HCT116 (cell line): ENCODE measurements at regions not wholly inside any gene's neighbourhood (a gene's known extent, or its start where the extent isn't known, plus 50 kb on each side); places are given as distances from the start of the nearest gene placed in this dataset.

Experiments used
- CEBPB ChIP-seq: IDR thresholded peaks from 2 replicates; pipeline ENCODE4 v1.6.1; 2012; ENCODE audit warnings: low read depth
- CTCF ChIP-seq, 3 experiments: fragments of 200-600 bp in 1 of 3; sonication (generic) in 1 of 3; IDR thresholded peaks in 2 of 3; conservative IDR thresholded peaks in 1 of 3; 2 replicates each; pipeline ENCODE4 v1.5.1; 2012 to 2017; ENCODE audit warnings: low read depth in 2 of 3, low read length in 2 of 3, antibody characterized with exemption in 1 of 3, borderline replicate concordance in 1 of 3, control low read depth in 1 of 3, mild to moderate bottlenecking in 1 of 3, mixed read lengths in 1 of 3, mixed run types in 1 of 3, moderate library complexity in 1 of 3; ENCODE audit not compliant: insufficient read depth in 1 of 3
- EZH2 ChIP-seq: fragments of 200-600 bp; sonication (generic); IDR thresholded peaks from 2 replicates; pipeline ENCODE4 v1.6.1; 2017; ENCODE audit warnings: antibody characterized with exemption, mixed run types
- EZH2phosphoT487 ChIP-seq: fragments of 200-600 bp; IDR thresholded peaks from 2 replicates; pipeline ENCODE4 v1.6.1; 2018; ENCODE audit warnings: antibody characterized with exemption, borderline replicate concordance
- FOSL1 ChIP-seq: IDR thresholded peaks from 2 replicates; pipeline ENCODE4 v1.6.1; 2012; ENCODE audit warnings: low read depth
- JUND ChIP-seq: IDR thresholded peaks from 2 replicates; pipeline ENCODE4 v1.6.1; 2012
- POLR2A ChIP-seq: IDR thresholded peaks from 2 replicates; pipeline ENCODE4 v1.7.0; 2011; ENCODE audit warnings: borderline replicate concordance; ENCODE audit not compliant: insufficient read depth, insufficient read length; ENCODE audit errors: extremely low read depth
- POLR2AphosphoS5 ChIP-seq: IDR thresholded peaks from 2 replicates; pipeline ENCODE4 v1.6.1; 2011; ENCODE audit warnings: mild to moderate bottlenecking, low read depth, low read length, moderate library complexity
- RAD21 ChIP-seq: IDR thresholded peaks from 2 replicates; pipeline ENCODE4 v1.6.1; 2012; ENCODE audit warnings: low read depth, mild to moderate bottlenecking
- SIN3A ChIP-seq: IDR thresholded peaks from 2 replicates; pipeline ENCODE4 v1.6.1; 2012; ENCODE audit warnings: low read depth
- SP1 ChIP-seq: IDR thresholded peaks from 2 replicates; pipeline ENCODE4 v1.6.1; 2012; ENCODE audit warnings: low read depth
- YY1 ChIP-seq: IDR thresholded peaks from 2 replicates; pipeline ENCODE4 v1.6.1; 2011; ENCODE audit warnings: low read length, low read depth, moderate library complexity, mild to moderate bottlenecking; ENCODE audit not compliant: insufficient replicate concordance; ENCODE audit errors: extremely low read depth
- ZFX ChIP-seq: fragments of 450-650 bp; IDR thresholded peaks from 2 replicates; pipeline ENCODE4 v1.6.1; 2017
- TF ChIP-seq, protein P1 (sequence below): IDR thresholded peaks from 2 replicates; pipeline ENCODE4 v1.6.1; 2012

DNA sequence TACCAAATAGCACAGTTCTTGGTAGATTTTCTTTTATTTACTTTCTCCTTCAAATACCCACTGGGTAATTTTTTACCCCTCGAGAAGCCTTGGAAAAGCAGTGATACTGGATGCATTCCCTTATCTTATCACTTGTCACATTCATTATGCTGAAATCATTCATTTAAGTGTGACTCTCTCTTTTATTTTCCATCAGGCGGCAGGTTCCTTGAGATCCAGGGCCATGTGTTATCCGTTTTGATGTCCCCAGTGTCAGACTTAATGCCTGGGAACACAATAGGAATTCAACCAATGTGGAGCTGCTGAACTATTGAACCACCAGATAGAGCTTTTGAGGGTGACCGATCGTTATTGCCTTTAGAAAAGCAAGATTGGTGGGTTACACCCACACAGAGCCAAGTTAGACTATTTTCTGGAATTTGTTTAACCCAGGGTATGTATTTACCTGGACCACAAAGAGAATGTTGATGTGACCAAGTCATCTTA lies 51.5 kb upstream of the ATP5PO start:
- TF ChIP-seq CTCF (IDR thresholded peaks at IDR 0.05 in 2 of 3, conservative IDR thresholded peaks at IDR 0.05 in 1 of 3; ENCODE audit: borderline replicate concordance in 1 of 3, insufficient read depth in 1 of 3, low read depth in 2 of 3, low read length in 2 of 3) (no peak), FOSL1 (no peak), POLR2A (no peak), RAD21 (no peak), CEBPB (no peak), EZH2 (no peak), POLR2AphosphoS5 (no peak), SP1 (no peak), ZFX (no peak), YY1 (no peak), SIN3A (no peak), EZH2phosphoT487 (no peak), JUND (no peak)
- TF ChIP-seq, protein P1, sequence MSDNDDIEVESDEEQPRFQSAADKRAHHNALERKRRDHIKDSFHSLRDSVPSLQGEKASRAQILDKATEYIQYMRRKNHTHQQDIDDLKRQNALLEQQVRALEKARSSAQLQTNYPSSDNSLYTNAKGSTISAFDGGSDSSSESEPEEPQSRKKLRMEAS: no peak
